ENCODE measurements at regions not wholly inside any gene's neighbourhood (a gene's known extent, or its start where the extent isn't known, plus 50 kb on each side); places are given as distances from the start of the nearest gene placed in this dataset.
A peak's percentile ranks its signal among the peaks of the same experiment; 100 is the strongest.

GRCh38 chr13:30845297-30846214 lies 60.5 kb upstream of the MEDAG start:
- DNase-seq (ENCODE audit: low spot score), result peak; percentile 58

- DNase-seq (ENCODE audit: low spot score), result no peak
Measured at GRCh38 chr13:30846311-30846710, 59.8 kb upstream of the MEDAG start.

- no peak for DNase-seq (ENCODE audit: low spot score)
Measured at GRCh38 chr13:30846866-30847265, 59.2 kb upstream of the MEDAG start.

- DNase-seq (ENCODE audit: low spot score), result no peak
Measured at GRCh38 chr13:30847650-30848307, 58.3 kb upstream of the MEDAG start.

GRCh38 chr13:30848332-30849027 lies 57.6 kb upstream of the MEDAG start:
- DNase-seq (ENCODE audit: low spot score), result no peak

- DNase-seq (ENCODE audit: low spot score), result no peak
Measured at GRCh38 chr13:30849611-30850010, 56.5 kb upstream of the MEDAG start.

GRCh38 chr13:30850204-30850866 lies 55.7 kb upstream of the MEDAG start:
- DNase-seq (ENCODE audit: low spot score), result no peak

GRCh38 chr13:30850867-30851211 lies 55.2 kb upstream of the MEDAG start:
- no peak for DNase-seq (ENCODE audit: low spot score)

- no peak for DNase-seq (ENCODE audit: low spot score)
Measured at GRCh38 chr13:30851697-30852096, 54.4 kb upstream of the MEDAG start.

GRCh38 chr13:30855569-30855968 lies 50.5 kb upstream of the MEDAG start:
- DNase-seq (ENCODE audit: low spot score), result no peak

GRCh38 chr13:30856005-30856790 lies 49.9 kb upstream of the MEDAG start:
- DNase-seq (ENCODE audit: low spot score), result no peak
